GM12874 (cell line): ENCODE measurements at regions not wholly inside any gene's neighbourhood (a gene's known extent, or its start where the extent isn't known, plus 50 kb on each side); places are given as distances from the start of the nearest gene placed in this dataset.

Experiments used
- TF ChIP-seq, protein P1 (sequence below): IDR thresholded peaks from 2 replicates; pipeline ENCODE4 v1.5.1; 2011; ENCODE audit warnings: low read depth, mild to moderate bottlenecking, control low read depth, low read length, moderate library complexity; ENCODE audit not compliant: insufficient read depth

DNA sequence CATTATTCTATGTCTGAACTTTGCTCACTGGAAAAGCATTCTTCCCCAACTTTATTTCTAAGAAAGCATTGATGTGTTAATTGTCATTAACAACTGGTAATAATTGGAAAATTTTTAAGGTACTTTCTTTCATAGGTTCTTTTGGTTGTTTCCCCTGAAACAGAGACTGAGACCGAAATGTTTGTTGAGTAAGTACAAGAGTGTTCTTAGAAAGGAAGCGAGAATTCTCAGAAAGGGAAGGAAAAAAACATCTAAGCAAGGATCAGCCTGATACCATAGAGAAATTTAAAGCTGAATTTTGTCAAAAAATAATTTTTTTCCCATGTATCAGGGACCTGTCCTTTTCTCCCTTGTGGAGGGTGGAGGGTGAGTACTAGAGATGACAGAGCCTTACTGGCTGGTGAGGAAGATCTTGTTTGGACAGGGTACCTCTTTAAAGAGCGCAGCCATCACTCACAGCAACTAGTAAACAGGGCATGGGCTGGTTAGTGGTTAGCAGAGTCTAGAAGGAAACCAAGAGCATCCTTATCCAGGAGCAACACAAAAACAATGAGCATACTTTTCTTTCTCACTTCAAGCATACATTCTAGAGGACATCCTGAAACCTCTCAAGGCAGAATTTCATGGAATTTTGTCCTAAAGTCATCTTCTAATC is 898.5 kb downstream of the DNAH5 start:
- TF ChIP-seq, protein P1, sequence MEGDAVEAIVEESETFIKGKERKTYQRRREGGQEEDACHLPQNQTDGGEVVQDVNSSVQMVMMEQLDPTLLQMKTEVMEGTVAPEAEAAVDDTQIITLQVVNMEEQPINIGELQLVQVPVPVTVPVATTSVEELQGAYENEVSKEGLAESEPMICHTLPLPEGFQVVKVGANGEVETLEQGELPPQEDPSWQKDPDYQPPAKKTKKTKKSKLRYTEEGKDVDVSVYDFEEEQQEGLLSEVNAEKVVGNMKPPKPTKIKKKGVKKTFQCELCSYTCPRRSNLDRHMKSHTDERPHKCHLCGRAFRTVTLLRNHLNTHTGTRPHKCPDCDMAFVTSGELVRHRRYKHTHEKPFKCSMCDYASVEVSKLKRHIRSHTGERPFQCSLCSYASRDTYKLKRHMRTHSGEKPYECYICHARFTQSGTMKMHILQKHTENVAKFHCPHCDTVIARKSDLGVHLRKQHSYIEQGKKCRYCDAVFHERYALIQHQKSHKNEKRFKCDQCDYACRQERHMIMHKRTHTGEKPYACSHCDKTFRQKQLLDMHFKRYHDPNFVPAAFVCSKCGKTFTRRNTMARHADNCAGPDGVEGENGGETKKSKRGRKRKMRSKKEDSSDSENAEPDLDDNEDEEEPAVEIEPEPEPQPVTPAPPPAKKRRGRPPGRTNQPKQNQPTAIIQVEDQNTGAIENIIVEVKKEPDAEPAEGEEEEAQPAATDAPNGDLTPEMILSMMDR: no peak

GRCh38 chr5:13034061-13034460 is 910.4 kb downstream of the DNAH5 start:
- TF ChIP-seq, protein P1: no peak

DNA sequence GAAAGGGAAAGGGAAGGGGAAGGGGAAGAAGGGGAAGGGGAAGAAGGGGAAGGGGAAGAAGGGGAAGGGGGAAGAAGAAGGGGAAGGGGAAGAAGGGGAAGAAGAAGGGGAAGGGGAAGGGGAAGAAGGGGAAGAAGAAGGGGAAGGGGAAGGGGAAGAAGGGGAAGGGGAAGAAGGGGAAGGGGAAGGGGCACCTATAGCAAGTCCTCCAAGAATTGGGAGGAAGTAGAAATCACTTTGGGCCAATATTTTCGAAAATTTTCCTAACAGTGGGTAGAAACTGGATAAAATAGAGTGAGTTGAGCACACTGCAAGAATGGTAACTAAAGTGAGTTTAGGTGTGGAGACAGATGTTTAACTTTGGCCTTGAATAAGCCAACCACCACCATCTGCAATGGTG is 915.3 kb downstream of the DNAH5 start:
- TF ChIP-seq, protein P1: no peak

GRCh38 chr5:13027874-13028273 is 916.6 kb downstream of the DNAH5 start:
- TF ChIP-seq, protein P1: no peak

GRCh38 chr5:13019729-13020128 is 924.8 kb downstream of the DNAH5 start:
- TF ChIP-seq, protein P1: no peak

DNA sequence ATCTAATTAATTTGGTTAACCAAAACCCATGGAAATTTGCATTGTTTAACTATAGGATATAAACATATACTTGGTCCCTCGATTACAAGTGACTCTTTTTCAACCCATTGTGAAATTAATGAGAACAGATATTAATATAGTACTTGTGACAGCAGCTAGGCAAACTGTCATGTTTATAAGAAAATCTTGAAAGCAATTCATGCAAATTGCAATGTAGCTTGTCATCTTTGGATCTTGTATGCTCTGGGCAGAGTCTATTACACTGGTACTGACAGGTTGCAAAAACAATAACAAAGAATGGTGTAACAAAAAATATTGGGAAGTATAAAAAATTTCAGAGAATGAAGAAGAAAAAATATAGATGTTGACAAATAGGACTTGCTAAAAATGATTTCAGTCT is 941.0 kb downstream of the DNAH5 start:
- TF ChIP-seq, protein P1: no peak

DNA sequence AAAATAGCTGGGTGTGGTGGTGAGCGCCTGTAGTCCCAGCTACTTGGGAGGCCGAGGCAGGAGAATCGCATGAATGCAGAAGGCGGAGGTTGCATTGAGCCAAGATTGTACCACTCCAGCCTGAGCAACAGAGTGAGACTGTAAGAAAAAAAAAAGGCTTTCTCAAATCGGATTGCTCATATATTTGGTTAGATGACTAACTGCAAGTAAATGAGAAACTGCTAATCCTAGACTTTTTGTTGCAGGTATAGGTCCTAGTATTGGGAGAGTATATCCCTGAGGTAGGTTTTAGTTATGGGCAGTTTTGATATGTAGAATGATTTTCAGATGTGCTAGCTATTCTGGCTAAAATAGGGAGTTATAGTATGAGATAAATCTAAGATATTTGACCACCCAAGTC is 944.8 kb downstream of the DNAH5 start:
- TF ChIP-seq, protein P1: no peak
